HEK293T (cell line): ENCODE measurements at regions not wholly inside any gene's neighbourhood (a gene's known extent, or its start where the extent isn't known, plus 50 kb on each side); places are given as distances from the start of the nearest gene placed in this dataset.

Source experiments
- FOXA1 ChIP-seq: fragments of 450-650 bp; IDR thresholded peaks from 2 replicates; pipeline ENCODE4 v1.6.1; 2016; ENCODE audit warnings: mild to moderate bottlenecking
- FOXK2 ChIP-seq: fragments of 450-650 bp; IDR thresholded peaks from 2 replicates; pipeline ENCODE4 v1.6.1; 2016; ENCODE audit warnings: mild to moderate bottlenecking
- HDGF ChIP-seq: fragments of 450-650 bp; IDR thresholded peaks from 2 replicates; pipeline ENCODE4 v1.6.1; 2017; ENCODE audit warnings: antibody characterized with exemption, borderline replicate concordance
- L3MBTL2 ChIP-seq: fragments of 450-650 bp; conservative IDR thresholded peaks from 2 replicates; pipeline ENCODE4 v1.6.1; 2016; ENCODE audit warnings: mild to moderate bottlenecking
- PKNOX1 ChIP-seq: fragments of 450-650 bp; IDR thresholded peaks from 2 replicates; pipeline ENCODE4 v1.6.1; 2016
- SP1 ChIP-seq: fragments of 450-650 bp; IDR thresholded peaks from 2 replicates; pipeline ENCODE4 v1.6.1; 2017
- ZNF384 ChIP-seq: fragments of 450-650 bp; IDR thresholded peaks from 2 replicates; pipeline ENCODE4 v1.6.1; 2016

- TF ChIP-seq FOXK2 (no peak), PKNOX1 (no peak), FOXA1 (no peak), SP1 (no peak), L3MBTL2 (no peak), HDGF (no peak), ZNF384 (no peak)
Measured at GRCh38 chr9:19614294-19614693, 174.5 kb downstream of the SLC24A2 start.
